Activated CD8-positive, alpha-beta T cell treated with anti-CD3 and anti-CD28 coated beads, Interleukin-2, amount 10 ng/mL, durations not matched to agents 7 days and 5 days (primary cell): ENCODE measurements at regions not wholly inside any gene's neighbourhood (a gene's known extent, or its start where the extent isn't known, plus 50 kb on each side); places are given as distances from the start of the nearest gene placed in this dataset.

Experiments
- ATAC-seq: fragments of 150-1000 bp; cut with Tn5 transposase; one replicate; pipeline ENCODE4 v1.10.0; 2021; ENCODE audit warnings: moderate library complexity
- CTCF ChIA-PET: fragments of 350-600 bp; sonication (Branson Sonifier 250); formaldehyde crosslinking; loops from one replicate; lab custom pipeline; 2021; ENCODE audit warnings: antibody characterized with exemption; lab: Charles Lee
- POLR2A ChIA-PET: fragments of 350-600 bp; sonication (Branson Sonifier 250); formaldehyde crosslinking; loops from one replicate; lab custom pipeline; 2021; ENCODE audit warnings: antibody characterized with exemption; lab: Charles Lee
- DNase-seq: peaks from one replicate; pipeline ENCODE4 v3.0.0-alpha.2; 2020
- H3K27ac Mint-ChIP-seq: one replicate; pipeline ENCODE4 v1.8.0; 2021; ENCODE audit warnings: mild to moderate bottlenecking, mixed read lengths
- H3K27me3 Mint-ChIP-seq: one replicate; pipeline ENCODE4 v1.8.0; 2021; ENCODE audit warnings: low read depth, mixed read lengths
- H3K36me3 Mint-ChIP-seq: one replicate; pipeline ENCODE4 v1.8.0; 2021; ENCODE audit warnings: low read depth, mixed read lengths
- H3K4me1 Mint-ChIP-seq: one replicate; pipeline ENCODE4 v1.8.0; 2021; ENCODE audit warnings: low read depth, mixed read lengths
- H3K4me3 Mint-ChIP-seq: one replicate; pipeline ENCODE4 v1.8.0; 2021; ENCODE audit warnings: mild to moderate bottlenecking, mixed read lengths
- H3K9me3 Mint-ChIP-seq: one replicate; pipeline ENCODE4 v1.8.0; 2022; ENCODE audit warnings: mixed read lengths; ENCODE audit not compliant: insufficient read depth

DNA sequence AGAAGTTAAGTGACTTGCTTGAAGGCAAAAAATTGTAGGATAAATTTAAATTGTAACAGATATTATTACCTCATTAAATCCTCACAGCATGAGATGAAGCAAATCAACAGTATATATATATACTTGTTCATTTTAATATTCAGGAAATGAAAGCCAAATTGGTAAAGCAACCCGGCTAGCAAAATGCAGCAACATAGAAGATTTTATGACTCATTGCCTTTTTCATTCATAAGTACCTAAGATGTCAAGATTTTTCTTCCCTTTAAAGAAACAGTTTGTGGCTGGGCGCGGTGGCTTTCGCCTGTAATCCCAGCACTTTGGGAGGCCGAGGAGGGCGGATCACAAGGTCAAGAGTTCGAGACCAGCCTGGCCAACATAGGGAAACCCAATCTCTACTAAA, 190.5 kb upstream of the NRIP1 start:
- Mint-ChIP-seq H3K9me3 (no peaks in the 10 kb centered on the region), H3K36me3 (no peaks in the 10 kb centered on the region), H3K4me1 (no peaks in the 10 kb centered on the region), H3K4me3 (no peak overlapping the region), H3K27me3 (no peaks in the 10 kb centered on the region), H3K27ac (no peak overlapping the region)
- POLR2A ChIA-PET: no interaction called here
- DNase-seq (no peak), ATAC-seq (no peak)
- CTCF ChIA-PET: no interaction called here

DNA sequence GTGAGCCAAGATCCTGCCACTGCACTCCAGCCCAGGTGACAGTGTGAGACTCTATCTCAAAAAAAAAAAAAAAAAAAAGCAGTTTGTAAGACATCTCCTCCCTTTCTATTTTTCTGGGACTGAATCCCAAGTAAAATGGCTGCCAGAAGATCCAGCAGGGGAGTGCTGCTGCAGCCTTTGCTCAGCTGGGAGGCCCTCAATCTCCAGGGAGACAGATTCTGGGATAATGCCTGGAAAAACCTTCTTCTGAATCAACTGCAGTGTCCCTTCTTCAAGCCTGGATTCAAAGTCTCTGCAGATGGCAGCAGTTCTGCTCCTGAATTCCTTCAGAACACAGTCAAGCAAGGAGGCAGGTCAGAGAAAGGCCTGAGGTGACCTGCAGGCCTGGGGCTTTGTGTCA, 191.0 kb upstream of the NRIP1 start:
- ChIA-PET POLR2A (no interaction called here), CTCF (no interaction called here)
- ATAC-seq (no peak), DNase-seq (no peak)
- H3K9me3 Mint-ChIP-seq: no peaks in the 10 kb centered on the region
- H3K4me1 Mint-ChIP-seq: no peaks in the 10 kb centered on the region
- H3K27me3 Mint-ChIP-seq: no peaks in the 10 kb centered on the region
- no peak overlapping the region for H3K27ac Mint-ChIP-seq
- no peaks in the 10 kb centered on the region for H3K36me3 Mint-ChIP-seq
- no peak overlapping the region for H3K4me3 Mint-ChIP-seq

DNA sequence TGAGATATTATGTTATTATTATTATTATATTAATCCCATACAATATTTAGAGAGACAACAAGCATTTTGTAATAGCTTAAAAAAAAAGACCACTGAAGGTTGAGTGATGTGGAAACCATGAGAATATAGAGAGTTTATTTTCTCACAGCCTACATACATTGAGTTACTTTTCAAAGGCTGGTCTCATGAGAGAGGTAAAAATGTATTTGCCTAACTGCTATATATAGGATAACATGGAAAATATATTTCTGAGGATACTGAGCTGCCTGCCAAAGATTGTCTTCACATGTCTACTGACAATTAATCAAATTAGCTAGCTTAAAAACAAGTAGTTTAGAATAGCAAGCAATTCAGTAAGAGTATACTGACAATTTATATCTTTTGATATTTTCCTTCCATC, 192.2 kb upstream of the NRIP1 start:
- no peaks in the 10 kb centered on the region for H3K36me3 Mint-ChIP-seq
- DNase-seq (no peak), ATAC-seq (no peak)
- no peak overlapping the region for H3K4me3 Mint-ChIP-seq
- no peaks in the 10 kb centered on the region for H3K4me1 Mint-ChIP-seq
- H3K27me3 Mint-ChIP-seq: no peaks in the 10 kb centered on the region
- H3K9me3 Mint-ChIP-seq: no peaks in the 10 kb centered on the region
- no peak overlapping the region for H3K27ac Mint-ChIP-seq
- POLR2A ChIA-PET: no interaction called here
- CTCF ChIA-PET: no interaction called here

DNA sequence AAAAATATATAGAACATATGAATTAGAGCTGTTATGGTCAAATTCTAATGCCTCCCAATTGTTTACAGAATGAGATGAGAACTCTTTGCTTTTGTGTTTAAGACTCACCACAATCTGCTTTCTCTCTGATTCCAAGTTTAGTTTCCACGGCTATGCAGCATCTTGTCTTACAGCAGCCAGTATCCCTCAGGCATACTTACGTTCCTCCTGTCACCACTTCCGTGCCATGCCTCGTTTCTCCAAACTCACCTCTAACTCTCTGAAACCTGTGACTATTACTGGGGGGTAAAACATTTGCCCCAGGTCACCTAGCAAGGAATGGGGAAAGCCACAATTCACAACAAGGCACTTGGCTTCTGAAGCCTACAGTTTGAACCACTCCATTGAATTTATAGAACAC, 192.8 kb upstream of the NRIP1 start:
- Mint-ChIP-seq H3K36me3 (no peaks in the 10 kb centered on the region), H3K27ac (no peak overlapping the region), H3K9me3 (no peaks in the 10 kb centered on the region), H3K27me3 (no peaks in the 10 kb centered on the region), H3K4me1 (no peaks in the 10 kb centered on the region), H3K4me3 (no peak overlapping the region)
- ChIA-PET CTCF (no interaction called here), POLR2A (no interaction called here)
- ATAC-seq (no peak), DNase-seq (no peak)

DNA sequence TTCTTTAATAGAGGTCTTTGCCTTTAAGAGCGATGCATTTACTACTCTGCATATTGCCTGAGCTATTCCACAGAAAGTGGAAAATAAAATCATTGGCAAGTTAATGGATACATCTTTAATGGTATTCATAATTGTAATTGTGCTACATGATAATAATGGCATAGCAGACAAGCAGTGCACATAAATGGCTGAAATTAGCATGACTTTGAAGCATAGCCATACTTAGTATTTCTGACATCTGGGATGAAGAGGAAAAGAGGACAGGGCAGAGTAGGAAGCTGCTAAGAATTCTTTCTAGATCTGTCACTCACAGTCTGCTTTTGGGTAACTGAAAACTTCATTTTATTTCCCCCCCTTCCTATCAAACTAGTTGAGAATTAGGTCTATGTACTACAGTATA, 195.0 kb upstream of the NRIP1 start:
- H3K4me1 Mint-ChIP-seq: no peaks in the 10 kb centered on the region
- no peak for DNase-seq
- ChIA-PET CTCF (no interaction called here), POLR2A (no interaction called here)
- no peak for ATAC-seq
- H3K27ac Mint-ChIP-seq: no peak overlapping the region
- H3K27me3 Mint-ChIP-seq: no peaks in the 10 kb centered on the region
- no peak overlapping the region for H3K4me3 Mint-ChIP-seq
- no peaks in the 10 kb centered on the region for H3K9me3 Mint-ChIP-seq
- H3K36me3 Mint-ChIP-seq: no peaks in the 10 kb centered on the region

DNA sequence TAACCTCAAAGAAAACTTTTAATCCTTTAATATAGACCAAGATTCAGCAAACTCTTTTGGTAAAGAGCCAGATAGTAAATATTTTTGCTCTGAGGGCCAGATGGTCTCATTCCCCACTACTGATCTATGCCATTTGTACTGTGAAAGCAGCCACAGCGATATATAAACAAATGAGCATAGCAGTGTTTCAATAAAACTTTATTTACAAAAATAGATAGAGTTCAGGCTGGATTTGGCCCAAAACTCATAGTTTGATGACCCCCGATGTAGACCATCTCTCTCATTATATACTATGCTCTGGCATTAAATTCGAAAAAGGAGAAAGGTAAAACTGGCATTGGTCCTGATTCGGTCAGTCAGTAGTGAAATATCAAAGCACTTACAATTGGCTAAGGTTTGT, 195.8 kb upstream of the NRIP1 start:
- H3K4me3 Mint-ChIP-seq: no peak overlapping the region
- POLR2A ChIA-PET: no interaction called here
- H3K36me3 Mint-ChIP-seq: no peaks in the 10 kb centered on the region

DNA sequence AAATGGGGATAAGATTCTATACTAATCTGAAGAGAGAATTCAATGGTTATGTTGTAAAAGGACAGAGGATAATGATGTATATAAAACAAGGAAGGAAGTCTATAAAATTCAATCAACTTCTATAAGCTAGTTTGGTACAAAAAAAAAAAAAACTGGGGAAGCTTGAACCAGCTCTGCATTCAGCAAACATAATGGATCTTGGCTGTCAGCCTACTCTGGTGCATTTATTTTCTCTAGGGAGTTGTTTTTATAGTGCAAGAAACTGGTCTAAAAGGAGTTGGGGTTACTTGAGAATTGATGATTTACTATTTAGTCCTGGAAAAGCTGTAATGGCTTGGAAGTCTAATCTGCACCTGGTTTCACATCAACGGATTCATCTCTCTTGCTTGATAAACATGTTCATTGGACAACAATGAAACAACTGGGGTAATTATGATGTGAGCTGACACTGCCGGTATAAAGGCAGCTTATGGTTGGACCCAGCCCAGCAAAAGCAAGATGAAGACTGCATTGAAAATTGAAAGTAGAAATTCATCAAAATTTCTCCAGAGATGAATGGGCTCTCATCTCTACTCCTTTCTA, 199.4 kb upstream of the NRIP1 start:
- no peaks in the 10 kb centered on the region for H3K4me1 Mint-ChIP-seq
- CTCF ChIA-PET: no interaction called here
- no peak overlapping the region for H3K4me3 Mint-ChIP-seq
- no peaks in the 10 kb centered on the region for H3K9me3 Mint-ChIP-seq
- DNase-seq (no peak), ATAC-seq (no peak)
- POLR2A ChIA-PET: no interaction called here
- no peak overlapping the region for H3K27ac Mint-ChIP-seq
- H3K27me3 Mint-ChIP-seq: no peaks in the 10 kb centered on the region
- H3K36me3 Mint-ChIP-seq: no peaks in the 10 kb centered on the region

More for the DNA sequence above, 195.8 kb upstream of the NRIP1 start:
- no peak for ATAC-seq
- Mint-ChIP-seq H3K9me3 (no peaks in the 10 kb centered on the region), H3K4me1 (no peaks in the 10 kb centered on the region), H3K27me3 (no peaks in the 10 kb centered on the region), H3K27ac (no peak overlapping the region)
- CTCF ChIA-PET: no interaction called here
- DNase-seq: no peak

DNA sequence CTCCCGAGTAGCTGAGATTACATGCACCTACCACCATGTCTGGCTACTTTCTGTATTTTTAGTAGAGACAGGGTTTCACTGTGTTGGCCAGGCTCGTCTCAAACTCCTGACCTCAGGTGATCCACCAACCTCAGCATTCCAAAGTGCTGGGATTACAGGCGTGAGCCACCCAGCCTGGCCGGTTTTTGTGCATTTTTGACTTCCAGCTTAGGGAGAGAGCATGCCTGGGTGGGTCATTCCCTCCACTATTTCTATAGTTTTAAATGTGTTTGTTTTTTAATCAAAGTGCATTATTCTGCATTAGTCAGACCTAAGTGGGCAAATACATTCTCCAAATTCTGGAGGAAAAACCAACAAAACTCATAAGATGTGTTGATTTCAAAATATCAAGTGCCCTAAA, 207.4 kb upstream of the NRIP1 start:
- H3K4me1 Mint-ChIP-seq: no peaks in the 10 kb centered on the region
- no peaks in the 10 kb centered on the region for H3K36me3 Mint-ChIP-seq
- H3K27me3 Mint-ChIP-seq: peaks cover 2% of the 10 kb centered on the region

DNA sequence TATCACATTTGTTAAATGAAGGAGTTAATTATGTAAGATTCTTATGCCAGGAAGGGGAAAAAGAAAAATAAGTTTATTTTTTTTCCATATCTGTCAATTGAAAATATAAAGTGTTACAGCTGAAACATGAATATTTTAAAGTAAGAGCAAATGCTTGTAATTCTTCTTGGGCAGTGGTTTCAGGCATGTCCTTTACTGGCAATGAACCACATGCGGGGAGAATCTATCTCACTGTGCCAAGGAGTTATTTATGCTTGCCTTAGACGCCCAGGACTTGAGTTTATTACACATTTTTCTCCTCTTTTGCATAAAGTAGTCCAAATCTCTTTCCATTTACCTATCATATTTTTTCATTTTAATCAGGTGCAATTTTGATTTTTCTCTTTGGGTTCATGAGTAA, 207.8 kb upstream of the NRIP1 start:
- H3K9me3 Mint-ChIP-seq: no peaks in the 10 kb centered on the region
- ChIA-PET POLR2A (no interaction called here), CTCF (no interaction called here)
- H3K4me1 Mint-ChIP-seq: no peaks in the 10 kb centered on the region
- H3K36me3 Mint-ChIP-seq: no peaks in the 10 kb centered on the region
- ATAC-seq: no peak
- H3K4me3 Mint-ChIP-seq: no peak overlapping the region
- DNase-seq: no peak
- peaks cover 2% of the 10 kb centered on the region for H3K27me3 Mint-ChIP-seq
- H3K27ac Mint-ChIP-seq: no peak overlapping the region

More for the DNA sequence above, 207.4 kb upstream of the NRIP1 start:
- H3K27ac Mint-ChIP-seq: no peak overlapping the region
- H3K4me3 Mint-ChIP-seq: no peak overlapping the region
- ChIA-PET POLR2A (no interaction called here), CTCF (no interaction called here)
- no peaks in the 10 kb centered on the region for H3K9me3 Mint-ChIP-seq
- DNase-seq: no peak
- no peak for ATAC-seq

DNA sequence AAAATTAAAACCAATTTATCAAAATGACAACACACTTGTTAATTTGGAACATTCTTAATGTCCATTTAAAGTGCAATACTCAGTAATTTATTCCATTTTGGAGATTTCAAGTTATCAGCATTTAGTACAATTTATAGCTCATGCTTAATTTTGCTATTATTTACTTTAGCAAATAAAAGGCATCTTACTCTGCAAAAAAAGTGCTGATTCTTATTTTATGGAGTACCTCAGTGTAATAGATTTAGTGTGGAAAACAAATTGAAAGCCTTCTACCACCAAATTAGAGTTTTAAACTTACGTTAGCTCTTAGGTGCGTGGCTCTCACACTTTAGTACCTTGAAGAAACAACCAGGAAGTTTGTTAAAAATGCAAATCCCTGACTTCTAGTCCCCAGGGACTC, 208.4 kb upstream of the NRIP1 start:
- H3K4me1 Mint-ChIP-seq: no peaks in the 10 kb centered on the region
- ChIA-PET POLR2A (no interaction called here), CTCF (no interaction called here)
- no peaks in the 10 kb centered on the region for H3K9me3 Mint-ChIP-seq
- no peak overlapping the region for H3K4me3 Mint-ChIP-seq
- no peak for ATAC-seq
- H3K27me3 Mint-ChIP-seq: peaks cover 2% of the 10 kb centered on the region
- DNase-seq: no peak
- no peaks in the 10 kb centered on the region for H3K36me3 Mint-ChIP-seq
- H3K27ac Mint-ChIP-seq: no peak overlapping the region

DNA sequence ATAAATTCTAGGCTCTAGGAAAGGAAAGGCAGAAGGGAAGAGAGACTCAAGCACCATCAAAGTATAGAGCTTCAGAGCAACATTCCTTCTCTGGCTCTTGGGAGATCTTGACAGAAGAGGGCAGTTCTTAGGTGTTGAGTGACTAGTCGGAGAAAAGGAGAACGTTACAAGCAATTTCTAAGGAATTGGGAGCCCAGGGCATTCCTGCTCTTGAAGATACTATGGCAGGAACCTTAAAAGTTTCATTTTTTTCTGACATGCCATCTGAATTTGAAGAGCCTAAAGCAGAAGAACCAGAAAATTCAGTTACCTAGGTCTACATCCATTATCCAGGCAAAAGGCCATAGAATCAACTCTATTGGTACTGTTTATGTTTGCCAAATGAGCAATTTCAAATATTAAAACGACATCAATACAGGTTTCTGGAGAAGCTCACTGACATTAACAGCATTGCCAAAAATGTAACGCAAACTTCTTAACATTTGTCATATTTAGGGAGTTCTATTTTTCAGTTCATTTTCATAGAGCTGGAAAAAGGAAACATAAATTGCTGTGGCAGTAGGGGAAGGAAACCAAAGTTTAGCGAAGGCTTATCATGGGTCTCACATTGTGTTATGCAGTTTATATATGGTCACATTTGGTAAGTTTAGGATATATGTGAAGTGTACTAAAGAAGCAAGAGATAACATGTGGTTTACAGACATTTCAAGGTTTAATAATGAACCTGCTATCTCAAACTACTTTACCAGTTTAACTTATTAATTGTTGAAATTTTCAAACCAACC, 210.1 kb upstream of the NRIP1 start:
- no peaks in the 10 kb centered on the region for H3K9me3 Mint-ChIP-seq
- no peak for ATAC-seq
- CTCF ChIA-PET: no interaction called here
- POLR2A ChIA-PET: no interaction called here
- DNase-seq: no peak
- H3K27ac Mint-ChIP-seq: no peak overlapping the region
- no peak overlapping the region for H3K4me3 Mint-ChIP-seq
- H3K4me1 Mint-ChIP-seq: no peaks in the 10 kb centered on the region
- no peaks in the 10 kb centered on the region for H3K36me3 Mint-ChIP-seq
- H3K27me3 Mint-ChIP-seq: peaks cover 2% of the 10 kb centered on the region

DNA sequence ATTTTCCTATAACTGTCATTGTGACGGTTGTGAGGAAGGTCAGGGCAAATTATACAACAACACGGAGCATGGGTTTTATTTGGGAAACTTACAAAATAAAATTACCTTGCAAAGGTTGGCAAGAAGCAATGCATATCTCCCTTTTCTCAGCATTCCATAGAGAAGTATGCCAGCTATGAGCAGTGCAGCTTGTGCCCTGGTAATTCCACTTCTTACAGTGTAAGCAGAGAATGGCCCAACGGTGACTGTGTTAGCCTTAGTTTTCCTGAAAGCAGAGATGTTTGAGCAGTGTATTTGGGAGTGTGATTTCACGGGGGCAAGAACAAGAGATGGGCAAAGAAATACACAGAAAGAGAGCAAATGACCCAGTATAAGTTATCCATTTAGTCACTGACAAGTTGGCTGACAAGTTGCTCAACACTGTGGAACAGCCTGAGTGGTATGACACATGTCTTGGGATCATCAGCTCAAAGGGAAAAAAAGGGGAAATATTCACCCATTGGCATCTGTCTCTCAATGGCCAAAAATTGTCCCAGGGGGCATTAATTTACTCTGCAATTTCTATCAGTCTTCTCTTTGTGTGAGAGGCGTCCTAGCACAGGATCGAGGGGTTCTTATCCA, 210.9 kb upstream of the NRIP1 start:
- Mint-ChIP-seq H3K4me1 (no peaks in the 10 kb centered on the region), H3K27ac (no peak overlapping the region), H3K4me3 (no peak overlapping the region), H3K9me3 (no peaks in the 10 kb centered on the region), H3K27me3 (peaks cover 2% of the 10 kb centered on the region), H3K36me3 (no peaks in the 10 kb centered on the region)
- ATAC-seq: no peak
- ChIA-PET CTCF (no interaction called here), POLR2A (no interaction called here)
- no peak for DNase-seq
